ENCODE measurements at regions not wholly inside any gene's neighbourhood (a gene's known extent, or its start where the extent isn't known, plus 50 kb on each side); places are given as distances from the start of the nearest gene placed in this dataset.

DNA sequence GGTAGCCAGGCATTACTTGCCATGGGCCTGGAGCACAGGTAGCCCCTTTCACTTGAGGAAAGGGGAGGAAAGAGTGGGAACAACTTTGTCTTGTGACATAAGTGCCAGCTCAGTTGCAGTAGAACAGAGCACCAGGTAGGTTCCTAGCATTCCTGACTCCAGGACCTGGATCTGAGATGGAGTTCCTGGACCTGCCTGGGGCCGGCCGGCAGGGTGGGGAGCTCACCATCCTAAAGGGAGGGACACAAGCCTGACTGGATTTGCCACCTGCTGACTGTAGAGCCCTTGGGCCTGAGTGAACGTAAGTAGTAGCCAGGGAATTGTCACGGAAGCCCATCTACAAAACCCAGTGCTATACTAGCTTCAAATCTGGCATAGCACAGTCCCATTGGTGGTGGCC, 653.3 kb upstream of the CDH6 start:
- TF ChIP-seq EGR1 (IDR thresholded peaks at IDR 0.05) (no peak), TCF12 (IDR thresholded peaks at IDR 0.05; ENCODE audit: low read depth) (no peak), ZBTB7A (IDR thresholded peaks at IDR 0.05; ENCODE audit: low read depth) (no peak), TAF1 (IDR thresholded peaks at IDR 0.05; ENCODE audit: low read depth) (no peak)
- TF ChIP-seq, protein P1, sequence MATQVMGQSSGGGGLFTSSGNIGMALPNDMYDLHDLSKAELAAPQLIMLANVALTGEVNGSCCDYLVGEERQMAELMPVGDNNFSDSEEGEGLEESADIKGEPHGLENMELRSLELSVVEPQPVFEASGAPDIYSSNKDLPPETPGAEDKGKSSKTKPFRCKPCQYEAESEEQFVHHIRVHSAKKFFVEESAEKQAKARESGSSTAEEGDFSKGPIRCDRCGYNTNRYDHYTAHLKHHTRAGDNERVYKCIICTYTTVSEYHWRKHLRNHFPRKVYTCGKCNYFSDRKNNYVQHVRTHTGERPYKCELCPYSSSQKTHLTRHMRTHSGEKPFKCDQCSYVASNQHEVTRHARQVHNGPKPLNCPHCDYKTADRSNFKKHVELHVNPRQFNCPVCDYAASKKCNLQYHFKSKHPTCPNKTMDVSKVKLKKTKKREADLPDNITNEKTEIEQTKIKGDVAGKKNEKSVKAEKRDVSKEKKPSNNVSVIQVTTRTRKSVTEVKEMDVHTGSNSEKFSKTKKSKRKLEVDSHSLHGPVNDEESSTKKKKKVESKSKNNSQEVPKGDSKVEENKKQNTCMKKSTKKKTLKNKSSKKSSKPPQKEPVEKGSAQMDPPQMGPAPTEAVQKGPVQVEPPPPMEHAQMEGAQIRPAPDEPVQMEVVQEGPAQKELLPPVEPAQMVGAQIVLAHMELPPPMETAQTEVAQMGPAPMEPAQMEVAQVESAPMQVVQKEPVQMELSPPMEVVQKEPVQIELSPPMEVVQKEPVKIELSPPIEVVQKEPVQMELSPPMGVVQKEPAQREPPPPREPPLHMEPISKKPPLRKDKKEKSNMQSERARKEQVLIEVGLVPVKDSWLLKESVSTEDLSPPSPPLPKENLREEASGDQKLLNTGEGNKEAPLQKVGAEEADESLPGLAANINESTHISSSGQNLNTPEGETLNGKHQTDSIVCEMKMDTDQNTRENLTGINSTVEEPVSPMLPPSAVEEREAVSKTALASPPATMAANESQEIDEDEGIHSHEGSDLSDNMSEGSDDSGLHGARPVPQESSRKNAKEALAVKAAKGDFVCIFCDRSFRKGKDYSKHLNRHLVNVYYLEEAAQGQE (IDR thresholded peaks at IDR 0.05; ENCODE audit: low read depth), result no peak
- TF ChIP-seq, protein P2, sequence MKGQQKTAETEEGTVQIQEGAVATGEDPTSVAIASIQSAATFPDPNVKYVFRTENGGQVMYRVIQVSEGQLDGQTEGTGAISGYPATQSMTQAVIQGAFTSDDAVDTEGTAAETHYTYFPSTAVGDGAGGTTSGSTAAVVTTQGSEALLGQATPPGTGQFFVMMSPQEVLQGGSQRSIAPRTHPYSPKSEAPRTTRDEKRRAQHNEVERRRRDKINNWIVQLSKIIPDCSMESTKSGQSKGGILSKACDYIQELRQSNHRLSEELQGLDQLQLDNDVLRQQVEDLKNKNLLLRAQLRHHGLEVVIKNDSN (IDR thresholded peaks at IDR 0.05), result no peak

Measured in Ishikawa (cell line).